Activated B cell treated with CpG ODN at 0.5 μM for 24 hours (primary cell): ENCODE measurements at regions not wholly inside any gene's neighbourhood (a gene's known extent, or its start where the extent isn't known, plus 50 kb on each side); places are given as distances from the start of the nearest gene placed in this dataset.

ENCODE experiments used
- ATAC-seq: fragments of 200-7000 bp; cut with Tn5 transposase; one replicate; pipeline ENCODE4 v1.10.0; 2021; ENCODE audit warnings: low read depth, mild to moderate bottlenecking, moderate library complexity
- CTCF ChIA-PET: fragments of 350-600 bp; sonication (Branson Sonifier 250); formaldehyde crosslinking; loops from one replicate; lab custom pipeline; 2021; ENCODE audit warnings: antibody characterized with exemption; lab: Charles Lee
- POLR2A ChIA-PET: fragments of 350-600 bp; sonication (Branson Sonifier 250); formaldehyde crosslinking; loops from one replicate; lab custom pipeline; 2021; ENCODE audit warnings: antibody characterized with exemption; lab: Charles Lee
- DNase-seq: peaks from one replicate; pipeline ENCODE4 v3.0.0; 2022
- H3K27ac Mint-ChIP-seq: one replicate; pipeline ENCODE4 v1.8.0; 2020; ENCODE audit warnings: mixed read lengths
- H3K27me3 Mint-ChIP-seq: one replicate; pipeline ENCODE4 v1.8.0; 2021; ENCODE audit warnings: mixed read lengths
- H3K36me3 Mint-ChIP-seq: one replicate; pipeline ENCODE4 v1.8.0; 2021; ENCODE audit warnings: low read depth, mixed read lengths
- H3K4me1 Mint-ChIP-seq: one replicate; pipeline ENCODE4 v1.8.0; 2021; ENCODE audit warnings: mixed read lengths
- H3K4me3 Mint-ChIP-seq: one replicate; pipeline ENCODE4 v1.8.0; 2020; ENCODE audit warnings: mild to moderate bottlenecking, mixed read lengths
- H3K9me3 Mint-ChIP-seq: one replicate; pipeline ENCODE4 v1.8.0; 2020; ENCODE audit warnings: mixed read lengths
- CTCF ChIP-seq: fragments of 200-600 bp; IDR thresholded peaks from one replicate; pipeline ENCODE4 v1.8.0; 2022; ENCODE audit warnings: antibody characterized with exemption, mild to moderate bottlenecking
- intact Hi-C: fragments of 100-400 bp; cut with micrococcal nuclease; formaldehyde crosslinking; loops from one replicate; pipeline ENCODE4 v1.15.1; 2024

- H3K4me1 Mint-ChIP-seq, result no peaks in the 10 kb centered on the region
- no peaks in the 10 kb centered on the region for H3K9me3 Mint-ChIP-seq
- POLR2A ChIA-PET, result no interaction called here
- peaks cover 3% of the 10 kb centered on the region for H3K27me3 Mint-ChIP-seq
- no peak for TF ChIP-seq CTCF
- H3K27ac Mint-ChIP-seq, result no peak overlapping the region
- CTCF ChIA-PET, result no interaction called here
- H3K36me3 Mint-ChIP-seq, result no peaks in the 10 kb centered on the region
- no peak for ATAC-seq
- intact Hi-C loops, result no loop called here
- H3K4me3 Mint-ChIP-seq, result no peak overlapping the region
- no peak for DNase-seq
These were observed 557.3 kb upstream of the KCNMB2 start for GRCh38 chr3:177978946-177979345.

- ChIA-PET POLR2A (no interaction called here), CTCF (no interaction called here)
- no peaks in the 10 kb centered on the region for H3K36me3 Mint-ChIP-seq
- H3K27me3 Mint-ChIP-seq, result peaks cover 3% of the 10 kb centered on the region
- ATAC-seq (no peak), DNase-seq (no peak)
- intact Hi-C loops, result no loop called here
- TF ChIP-seq CTCF, result no peak
- no peak overlapping the region for H3K27ac Mint-ChIP-seq
- H3K4me3 Mint-ChIP-seq, result no peak overlapping the region
- H3K4me1 Mint-ChIP-seq, result no peaks in the 10 kb centered on the region
- no peaks in the 10 kb centered on the region for H3K9me3 Mint-ChIP-seq
These were observed 556.5 kb upstream of the KCNMB2 start for GRCh38 chr3:177979703-177980102.

- Mint-ChIP-seq H3K9me3 (no peaks in the 10 kb centered on the region), H3K27ac (no peak overlapping the region), H3K27me3 (peaks cover 3% of the 10 kb centered on the region), H3K36me3 (no peaks in the 10 kb centered on the region), H3K4me3 (no peak overlapping the region), H3K4me1 (no peaks in the 10 kb centered on the region)
- DNase-seq (no peak), ATAC-seq (no peak)
- CTCF ChIA-PET, result no interaction called here
- TF ChIP-seq CTCF, result no peak
- intact Hi-C loops, result no loop called here
- POLR2A ChIA-PET, result no interaction called here
These were observed 554.7 kb upstream of the KCNMB2 start for GRCh38 chr3:177981576-177981975.

- no peaks in the 10 kb centered on the region for H3K9me3 Mint-ChIP-seq
- H3K27me3 Mint-ChIP-seq, result no peaks in the 10 kb centered on the region
- H3K4me1 Mint-ChIP-seq, result no peaks in the 10 kb centered on the region
- H3K4me3 Mint-ChIP-seq, result no peak overlapping the region
- no peak overlapping the region for H3K27ac Mint-ChIP-seq
- DNase-seq (no peak), ATAC-seq (no peak)
- intact Hi-C loops, result no loop called here
- TF ChIP-seq CTCF, result no peak
- POLR2A ChIA-PET, result no interaction called here
- CTCF ChIA-PET, result no interaction called here
- H3K36me3 Mint-ChIP-seq, result no peaks in the 10 kb centered on the region
These were observed 554.2 kb upstream of the KCNMB2 start for GRCh38 chr3:177982034-177982433.

GRCh38 chr3:177983320-177983719 lies 552.9 kb upstream of the KCNMB2 start:
- no peak for TF ChIP-seq CTCF
- Mint-ChIP-seq H3K4me3 (no peak overlapping the region), H3K4me1 (no peaks in the 10 kb centered on the region), H3K27ac (no peak overlapping the region), H3K9me3 (no peaks in the 10 kb centered on the region), H3K27me3 (no peaks in the 10 kb centered on the region), H3K36me3 (no peaks in the 10 kb centered on the region)
- intact Hi-C loops, result no loop called here
- CTCF ChIA-PET, result no interaction called here
- POLR2A ChIA-PET, result no interaction called here
- DNase-seq (no peak), ATAC-seq (no peak)
